CD4-positive, alpha-beta T cell (primary cell): ENCODE measurements at regions not wholly inside any gene's neighbourhood (a gene's known extent, or its start where the extent isn't known, plus 50 kb on each side); places are given as distances from the start of the nearest gene placed in this dataset.
A peak's percentile ranks its signal among the peaks of the same experiment; 100 is the strongest.

Experiments used
- ATAC-seq: fragments of 200-7000 bp; cut with Tn5 transposase; one replicate; pipeline ENCODE4 v1.10.0; 2022; ENCODE audit warnings: mild to moderate bottlenecking; ENCODE audit not compliant: poor library complexity
- CTCF ChIA-PET: fragments of 350-600 bp; sonication (Branson Sonifier 250); formaldehyde crosslinking; loops from one replicate; lab custom pipeline; 2021; ENCODE audit warnings: antibody characterized with exemption, inconsistent platforms; lab: Charles Lee
- POLR2A ChIA-PET: fragments of 350-600 bp; sonication (Branson Sonifier 250); formaldehyde crosslinking; loops from one replicate; lab custom pipeline; 2021; ENCODE audit warnings: antibody characterized with exemption, inconsistent platforms; lab: Charles Lee
- DNase-seq, 14 experiments: peaks; one replicate each; pipeline ENCODE4 v3.0.0-alpha.2; 2013 to 2020; ENCODE audit warnings: mixed read lengths in 2 of 14
- H3K27ac ChIP-seq, 2 donors: one replicate each; pipeline versions ENCODE4 v1.5.1 to v1.7.0; 2013; ENCODE audit warnings: low read length in 2 of 2, low read depth in 1 of 2, mild to moderate bottlenecking in 1 of 2
- H3K27me3 ChIP-seq, 2 experiments: 1 replicate in 1 of 2; 2 replicates in 1 of 2; pipeline versions ENCODE4 v1.6.1 to v1.7.0; 2013; ENCODE audit warnings: low read length in 2 of 2, control low read depth in 1 of 2, mild to moderate bottlenecking in 1 of 2, moderate library complexity in 1 of 2; ENCODE audit not compliant: insufficient read depth in 2 of 2, control insufficient read depth in 1 of 2
- H3K36me3 ChIP-seq: one replicate; pipeline ENCODE4 v1.6.1; 2013; ENCODE audit warnings: low read length, control low read depth; ENCODE audit not compliant: insufficient read depth
- H3K4me1 ChIP-seq: one replicate; pipeline ENCODE4 v1.6.1; 2013; ENCODE audit warnings: low read length, control low read depth; ENCODE audit not compliant: insufficient read depth
- H3K4me3 ChIP-seq: one replicate; pipeline ENCODE4 v1.5.1; 2013; ENCODE audit warnings: mild to moderate bottlenecking, low read length, moderate library complexity
- H3K9me3 ChIP-seq, 2 experiments: 1 replicate in 1 of 2; 2 replicates in 1 of 2; pipeline versions ENCODE4 v1.6.1 to v1.7.0; 2013; ENCODE audit warnings: low read length in 2 of 2, mild to moderate bottlenecking in 2 of 2, control low read depth in 1 of 2, moderate library complexity in 1 of 2; ENCODE audit not compliant: control insufficient read depth in 1 of 2, insufficient read depth in 1 of 2
- H3K27ac Mint-ChIP-seq: one replicate; pipeline ENCODE4 v1.8.0; 2020; ENCODE audit warnings: mixed read lengths
- H3K27me3 Mint-ChIP-seq: one replicate; pipeline ENCODE4 v1.8.0; 2021; ENCODE audit warnings: mixed read lengths
- H3K36me3 Mint-ChIP-seq: one replicate; pipeline ENCODE4 v1.8.0; 2021; ENCODE audit warnings: low read depth, mixed read lengths
- H3K4me1 Mint-ChIP-seq: one replicate; pipeline ENCODE4 v1.8.0; 2021; ENCODE audit warnings: low read depth, mixed read lengths
- H3K4me3 Mint-ChIP-seq: one replicate; pipeline ENCODE4 v1.8.0; 2020; ENCODE audit warnings: mild to moderate bottlenecking, mixed read lengths
- H3K9me3 Mint-ChIP-seq: one replicate; pipeline ENCODE4 v1.8.0; 2020; ENCODE audit warnings: mixed read lengths
- intact Hi-C, 2 experiments: fragments of 100-400 bp; cut with DNase I in 1 of 2; cut with micrococcal nuclease in 1 of 2; formaldehyde crosslinking; loops; one replicate each; pipeline versions ENCODE4 v1.15.1 to v1.9.0; 2023 to 2025; cut with DNase I, micrococcal nuclease
- TF ChIP-seq, protein P1 (sequence below): fragments of 200-600 bp; IDR thresholded peaks from one replicate; pipeline ENCODE4 v1.8.0; 2022; ENCODE audit warnings: antibody characterized with exemption, mild to moderate bottlenecking

DNA sequence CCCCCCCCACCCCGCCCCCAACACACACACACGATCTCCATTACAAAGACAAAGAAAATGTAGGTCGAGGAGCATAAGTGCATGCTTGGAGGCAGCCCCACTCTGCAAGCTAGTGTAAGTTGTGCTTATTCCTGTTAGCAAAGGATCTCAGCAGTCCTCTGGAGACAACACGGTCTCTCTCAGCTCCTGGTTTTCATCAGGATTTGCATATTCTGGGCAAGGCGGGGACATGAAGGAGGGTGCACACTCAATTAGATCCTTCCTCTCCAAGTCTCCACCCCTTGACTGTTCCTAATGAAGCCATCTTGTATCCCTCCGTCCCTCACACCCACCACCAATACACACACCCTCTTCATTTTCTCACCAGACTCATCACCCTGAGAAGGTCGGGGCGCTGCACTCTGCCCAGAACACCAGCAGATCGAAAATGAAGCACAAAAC is 63.8 kb downstream of the MRPL46 start:
- intact Hi-C loops: no loop called here
- Mint-ChIP-seq H3K9me3 (no peaks in the 10 kb centered on the region), H3K4me3 (no peak overlapping the region), H3K4me1 (peaks cover 18% of the 10 kb centered on the region), H3K36me3 (no peaks in the 10 kb centered on the region), H3K27ac (no peak overlapping the region), H3K27me3 (peaks cover 6% of the 10 kb centered on the region)
- Histone ChIP-seq H3K4me1 (no peaks in the 10 kb centered on the region), H3K27me3 (peaks cover 0 to 12% of the 10 kb centered on the region in 2 experiments), H3K9me3 (no peaks in the 10 kb centered on the region), H3K4me3 (no peak overlapping the region), H3K27ac (no peak overlapping the region), H3K36me3 (no peaks in the 10 kb centered on the region)
- ATAC-seq (no peak), DNase-seq (no peak)
- ChIA-PET CTCF (no interaction called here), POLR2A (no interaction called here)
- TF ChIP-seq, protein P1, sequence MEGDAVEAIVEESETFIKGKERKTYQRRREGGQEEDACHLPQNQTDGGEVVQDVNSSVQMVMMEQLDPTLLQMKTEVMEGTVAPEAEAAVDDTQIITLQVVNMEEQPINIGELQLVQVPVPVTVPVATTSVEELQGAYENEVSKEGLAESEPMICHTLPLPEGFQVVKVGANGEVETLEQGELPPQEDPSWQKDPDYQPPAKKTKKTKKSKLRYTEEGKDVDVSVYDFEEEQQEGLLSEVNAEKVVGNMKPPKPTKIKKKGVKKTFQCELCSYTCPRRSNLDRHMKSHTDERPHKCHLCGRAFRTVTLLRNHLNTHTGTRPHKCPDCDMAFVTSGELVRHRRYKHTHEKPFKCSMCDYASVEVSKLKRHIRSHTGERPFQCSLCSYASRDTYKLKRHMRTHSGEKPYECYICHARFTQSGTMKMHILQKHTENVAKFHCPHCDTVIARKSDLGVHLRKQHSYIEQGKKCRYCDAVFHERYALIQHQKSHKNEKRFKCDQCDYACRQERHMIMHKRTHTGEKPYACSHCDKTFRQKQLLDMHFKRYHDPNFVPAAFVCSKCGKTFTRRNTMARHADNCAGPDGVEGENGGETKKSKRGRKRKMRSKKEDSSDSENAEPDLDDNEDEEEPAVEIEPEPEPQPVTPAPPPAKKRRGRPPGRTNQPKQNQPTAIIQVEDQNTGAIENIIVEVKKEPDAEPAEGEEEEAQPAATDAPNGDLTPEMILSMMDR: no peak

DNA sequence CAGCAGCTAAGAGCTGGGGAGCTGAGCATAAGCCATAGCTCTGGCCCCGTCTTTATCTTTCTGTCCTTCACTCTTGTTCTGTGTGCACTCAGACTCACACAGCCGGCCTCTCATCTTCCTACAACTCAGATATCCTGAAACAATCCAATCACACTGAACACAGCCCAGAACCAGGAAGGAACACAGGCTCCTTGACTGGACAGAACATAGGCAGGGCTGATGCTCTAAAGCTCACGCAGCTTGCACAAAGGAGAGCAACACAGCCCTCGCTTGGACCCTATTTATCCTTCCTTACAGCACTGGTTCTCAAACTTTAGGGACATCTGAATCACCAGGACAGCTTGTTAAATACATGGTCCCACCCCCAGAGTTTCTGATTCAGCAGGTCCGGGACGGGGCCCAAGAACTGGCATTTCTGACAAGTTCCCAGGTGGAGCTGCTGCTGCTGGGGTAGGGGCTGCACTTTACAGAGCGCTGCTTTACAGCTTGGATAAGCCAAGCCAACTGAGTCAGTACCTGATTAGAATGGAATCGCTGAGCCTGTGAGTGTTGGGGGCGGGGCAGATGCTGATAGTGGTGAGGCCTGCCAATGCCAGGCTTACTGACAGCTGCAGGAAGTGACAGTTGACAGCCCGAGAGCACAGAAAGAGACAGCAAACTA is 65.1 kb downstream of the MRPL46 start:
- intact Hi-C loops: no loop called here

DNA sequence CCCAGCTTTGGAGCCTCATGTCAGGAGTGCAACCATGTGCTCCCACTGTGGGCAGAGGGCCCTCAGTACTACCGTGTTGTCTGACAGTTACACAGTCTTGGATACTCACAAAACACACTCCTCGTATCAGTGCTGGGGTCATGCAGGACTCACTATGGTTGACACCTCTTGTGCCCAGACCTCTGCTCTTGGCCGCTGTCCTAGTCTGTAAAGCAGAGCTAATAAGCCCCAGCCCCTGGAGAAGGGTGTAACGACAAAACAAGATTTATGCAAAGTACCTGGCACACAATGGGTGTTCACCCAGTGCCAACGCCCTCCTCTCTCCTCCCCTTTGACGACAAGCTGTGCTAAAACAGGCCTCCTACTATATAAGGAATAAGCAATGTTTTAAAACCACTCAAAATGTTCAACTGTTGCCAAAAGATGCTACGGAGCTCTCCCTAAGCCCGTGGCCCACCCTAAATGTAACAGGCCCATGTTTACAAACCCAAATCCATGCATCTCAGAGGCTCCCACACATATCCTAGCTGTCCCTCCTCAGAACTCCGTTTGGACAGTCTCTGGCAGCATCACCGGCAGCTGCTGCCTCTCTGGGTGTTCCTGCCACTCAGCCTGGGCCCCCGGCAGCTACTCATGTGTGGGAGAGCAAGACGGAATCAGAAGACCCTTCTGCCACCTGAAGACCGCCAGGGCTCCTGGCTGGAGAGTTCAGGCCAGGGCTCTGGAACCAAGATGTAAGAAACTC is 65.8 kb downstream of the MRPL46 start:
- H3K27me3 ChIP-seq: peaks cover 0 to 12% of the 10 kb centered on the region in 2 experiments
- Mint-ChIP-seq H3K36me3 (no peaks in the 10 kb centered on the region), H3K27ac (peak overlapping the region; percentile 45), H3K9me3 (no peaks in the 10 kb centered on the region), H3K27me3 (peaks cover 5% of the 10 kb centered on the region), H3K4me1 (peaks cover 18% of the 10 kb centered on the region), H3K4me3 (no peak overlapping the region)
- POLR2A ChIA-PET: no interaction called here
- no peak overlapping the region for H3K4me3 ChIP-seq
- TF ChIP-seq, protein P1: no peak
- no peak for ATAC-seq
- H3K27ac ChIP-seq: no peak overlapping the region
- no peaks in the 10 kb centered on the region for H3K36me3 ChIP-seq
- CTCF ChIA-PET: no interaction called here
- intact Hi-C loops: no loop called here
- DNase-seq: no peak
- no peaks in the 10 kb centered on the region for H3K4me1 ChIP-seq
- H3K9me3 ChIP-seq: no peaks in the 10 kb centered on the region

More for the DNA sequence above, 65.1 kb downstream of the MRPL46 start:
- no peak overlapping the region for H3K4me3 ChIP-seq
- CTCF ChIA-PET: no interaction called here
- no peaks in the 10 kb centered on the region for H3K36me3 ChIP-seq
- peaks cover 6% of the 10 kb centered on the region for H3K27me3 Mint-ChIP-seq
- H3K4me1 ChIP-seq: no peaks in the 10 kb centered on the region
- peaks cover 0 to 12% of the 10 kb centered on the region in 2 experiments for H3K27me3 ChIP-seq
- no peaks in the 10 kb centered on the region for H3K9me3 ChIP-seq
- no peak overlapping the region for H3K4me3 Mint-ChIP-seq
- peak overlapping the region; percentile 45 for H3K27ac Mint-ChIP-seq
- no peak overlapping the region for H3K27ac ChIP-seq
- ATAC-seq (peak; percentile 73), DNase-seq (peak in 6 of 14 experiments; percentile 7 to 28 (median 24))
- no peaks in the 10 kb centered on the region for H3K36me3 Mint-ChIP-seq
- H3K4me1 Mint-ChIP-seq: peaks cover 18% of the 10 kb centered on the region
- POLR2A ChIA-PET: interaction anchor here (1.0 kb wide), 1 partner anchor 65 kb away, joined by 3 read pairs; the partner anchor contains the start of genes MRPL46 and MRPS11
- no peaks in the 10 kb centered on the region for H3K9me3 Mint-ChIP-seq
- TF ChIP-seq, protein P1: no peak
